ENCODE measurements at regions not wholly inside any gene's neighbourhood (a gene's known extent, or its start where the extent isn't known, plus 50 kb on each side); places are given as distances from the start of the nearest gene placed in this dataset.

DNA sequence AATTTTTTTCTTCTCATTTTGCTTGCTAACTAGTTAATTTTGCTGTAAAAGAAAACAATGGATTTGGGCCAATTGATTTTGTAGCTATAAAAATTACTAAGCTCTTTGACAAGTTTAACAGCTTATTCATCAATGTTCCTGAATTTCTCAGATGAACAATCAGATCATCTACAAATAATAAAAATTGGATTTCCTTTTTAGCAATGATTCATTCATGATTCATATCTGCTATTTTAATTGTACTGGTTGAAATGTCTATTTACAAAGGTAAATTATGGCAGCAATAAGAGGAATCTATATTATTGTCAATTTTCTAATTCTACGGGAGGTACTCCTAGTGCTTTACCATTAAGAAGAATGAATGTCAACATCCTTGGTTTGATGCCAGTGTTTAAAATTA lies 178.8 kb upstream of the BTBD3 start:
- TF ChIP-seq, protein P1, sequence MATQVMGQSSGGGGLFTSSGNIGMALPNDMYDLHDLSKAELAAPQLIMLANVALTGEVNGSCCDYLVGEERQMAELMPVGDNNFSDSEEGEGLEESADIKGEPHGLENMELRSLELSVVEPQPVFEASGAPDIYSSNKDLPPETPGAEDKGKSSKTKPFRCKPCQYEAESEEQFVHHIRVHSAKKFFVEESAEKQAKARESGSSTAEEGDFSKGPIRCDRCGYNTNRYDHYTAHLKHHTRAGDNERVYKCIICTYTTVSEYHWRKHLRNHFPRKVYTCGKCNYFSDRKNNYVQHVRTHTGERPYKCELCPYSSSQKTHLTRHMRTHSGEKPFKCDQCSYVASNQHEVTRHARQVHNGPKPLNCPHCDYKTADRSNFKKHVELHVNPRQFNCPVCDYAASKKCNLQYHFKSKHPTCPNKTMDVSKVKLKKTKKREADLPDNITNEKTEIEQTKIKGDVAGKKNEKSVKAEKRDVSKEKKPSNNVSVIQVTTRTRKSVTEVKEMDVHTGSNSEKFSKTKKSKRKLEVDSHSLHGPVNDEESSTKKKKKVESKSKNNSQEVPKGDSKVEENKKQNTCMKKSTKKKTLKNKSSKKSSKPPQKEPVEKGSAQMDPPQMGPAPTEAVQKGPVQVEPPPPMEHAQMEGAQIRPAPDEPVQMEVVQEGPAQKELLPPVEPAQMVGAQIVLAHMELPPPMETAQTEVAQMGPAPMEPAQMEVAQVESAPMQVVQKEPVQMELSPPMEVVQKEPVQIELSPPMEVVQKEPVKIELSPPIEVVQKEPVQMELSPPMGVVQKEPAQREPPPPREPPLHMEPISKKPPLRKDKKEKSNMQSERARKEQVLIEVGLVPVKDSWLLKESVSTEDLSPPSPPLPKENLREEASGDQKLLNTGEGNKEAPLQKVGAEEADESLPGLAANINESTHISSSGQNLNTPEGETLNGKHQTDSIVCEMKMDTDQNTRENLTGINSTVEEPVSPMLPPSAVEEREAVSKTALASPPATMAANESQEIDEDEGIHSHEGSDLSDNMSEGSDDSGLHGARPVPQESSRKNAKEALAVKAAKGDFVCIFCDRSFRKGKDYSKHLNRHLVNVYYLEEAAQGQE (IDR thresholded peaks at IDR 0.05; ENCODE audit: low read depth): no peak
- TF ChIP-seq, protein P2, sequence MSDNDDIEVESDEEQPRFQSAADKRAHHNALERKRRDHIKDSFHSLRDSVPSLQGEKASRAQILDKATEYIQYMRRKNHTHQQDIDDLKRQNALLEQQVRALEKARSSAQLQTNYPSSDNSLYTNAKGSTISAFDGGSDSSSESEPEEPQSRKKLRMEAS (IDR thresholded peaks at IDR 0.05): no peak
- TF ChIP-seq, protein P3, sequence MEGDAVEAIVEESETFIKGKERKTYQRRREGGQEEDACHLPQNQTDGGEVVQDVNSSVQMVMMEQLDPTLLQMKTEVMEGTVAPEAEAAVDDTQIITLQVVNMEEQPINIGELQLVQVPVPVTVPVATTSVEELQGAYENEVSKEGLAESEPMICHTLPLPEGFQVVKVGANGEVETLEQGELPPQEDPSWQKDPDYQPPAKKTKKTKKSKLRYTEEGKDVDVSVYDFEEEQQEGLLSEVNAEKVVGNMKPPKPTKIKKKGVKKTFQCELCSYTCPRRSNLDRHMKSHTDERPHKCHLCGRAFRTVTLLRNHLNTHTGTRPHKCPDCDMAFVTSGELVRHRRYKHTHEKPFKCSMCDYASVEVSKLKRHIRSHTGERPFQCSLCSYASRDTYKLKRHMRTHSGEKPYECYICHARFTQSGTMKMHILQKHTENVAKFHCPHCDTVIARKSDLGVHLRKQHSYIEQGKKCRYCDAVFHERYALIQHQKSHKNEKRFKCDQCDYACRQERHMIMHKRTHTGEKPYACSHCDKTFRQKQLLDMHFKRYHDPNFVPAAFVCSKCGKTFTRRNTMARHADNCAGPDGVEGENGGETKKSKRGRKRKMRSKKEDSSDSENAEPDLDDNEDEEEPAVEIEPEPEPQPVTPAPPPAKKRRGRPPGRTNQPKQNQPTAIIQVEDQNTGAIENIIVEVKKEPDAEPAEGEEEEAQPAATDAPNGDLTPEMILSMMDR (IDR thresholded peaks at IDR 0.05 in 2 of 3, conservative IDR thresholded peaks at IDR 0.05 in 1 of 3; ENCODE audit: borderline replicate concordance in 1 of 3, insufficient read depth in 1 of 3, low read depth in 2 of 3, low read length in 2 of 3): no peak
- TF ChIP-seq EZH2phosphoT487 (IDR thresholded peaks at IDR 0.05; ENCODE audit: borderline replicate concordance) (no peak), EZH2 (IDR thresholded peaks at IDR 0.05) (no peak), POLR2AphosphoS5 (IDR thresholded peaks at IDR 0.05; ENCODE audit: low read depth, low read length) (no peak), POLR2A (IDR thresholded peaks at IDR 0.05; ENCODE audit: borderline replicate concordance, extremely low read depth, insufficient read depth, insufficient read length) (no peak)
